T-helper 2 cell treated with Interferon-gamma antibody and Interleukin-4, amounts not matched to agents 100 ng/mL and 5 ng/mL, for 36 hours (primary cell): ENCODE measurements at regions not wholly inside any gene's neighbourhood (a gene's known extent, or its start where the extent isn't known, plus 50 kb on each side); places are given as distances from the start of the nearest gene placed in this dataset.
"Not testable (repeated sequence)": the region's sequence is repeated elsewhere in the genome, so short reads cannot be mapped to it uniquely, and the experiment has no call there.

Experiments
- intact Hi-C: fragments of 100-400 bp; cut with micrococcal nuclease; formaldehyde crosslinking; loops from one replicate; pipeline ENCODE4 v1.15.1; 2023

DNA sequence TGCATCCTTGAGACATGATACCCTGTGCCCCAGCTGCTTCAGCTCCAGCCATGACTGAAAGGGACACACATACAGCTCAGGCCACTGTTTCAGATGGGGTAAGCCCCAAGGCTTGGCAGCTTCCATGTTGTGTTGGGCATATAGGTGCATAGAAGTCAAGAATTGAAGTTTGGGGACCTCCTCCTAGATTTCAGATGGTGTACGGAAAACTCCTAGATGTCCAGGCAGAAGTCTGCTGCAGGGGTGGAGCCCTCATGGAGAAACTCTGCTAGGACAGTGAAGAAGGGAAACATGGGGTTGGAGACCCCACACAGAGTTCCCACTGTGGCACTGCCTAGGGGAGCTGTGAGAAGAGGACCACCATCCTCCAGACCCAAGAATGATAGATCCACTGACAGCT lies 1379.0 kb upstream of the MAP3K7 start:
- intact Hi-C loops = no loop called here

DNA sequence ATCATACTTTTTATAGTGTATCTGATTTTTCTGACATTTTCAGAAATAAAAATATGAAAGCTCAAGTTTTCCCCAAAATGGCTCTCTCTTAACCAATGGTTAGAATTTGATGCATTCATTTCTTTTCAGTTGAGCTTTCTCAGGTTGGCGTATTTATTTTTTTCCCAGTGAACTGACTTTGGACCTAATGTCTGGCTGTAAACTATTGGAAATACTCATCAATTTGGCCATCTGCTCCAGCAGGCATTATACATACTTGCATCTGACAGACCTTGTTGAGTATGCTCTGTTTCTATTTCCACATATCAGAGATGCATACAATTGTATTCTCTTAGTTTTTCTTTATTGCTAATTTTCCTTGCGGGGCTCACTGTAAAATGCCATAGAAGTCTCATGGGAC lies 1374.8 kb upstream of the MAP3K7 start:
- intact Hi-C loops = no loop called here

DNA sequence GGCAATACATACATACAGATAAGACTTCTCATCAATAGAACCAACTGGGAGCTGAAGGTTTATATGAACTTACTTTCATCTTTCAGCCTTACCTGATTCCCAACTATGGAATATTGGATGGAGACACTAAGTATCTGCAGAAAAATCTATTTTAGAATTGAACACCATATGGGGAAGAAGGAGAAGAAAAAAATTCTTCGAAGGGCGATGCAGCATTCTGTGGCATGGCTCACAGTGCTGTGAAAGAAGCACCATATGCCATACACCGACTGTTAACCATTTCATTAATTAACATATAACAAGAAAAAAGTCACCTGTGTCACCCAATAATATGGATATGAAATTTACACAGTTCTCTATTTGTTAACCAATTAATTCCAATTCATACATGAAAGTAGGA lies 1374.4 kb upstream of the MAP3K7 start:
- intact Hi-C loops = no loop called here

DNA sequence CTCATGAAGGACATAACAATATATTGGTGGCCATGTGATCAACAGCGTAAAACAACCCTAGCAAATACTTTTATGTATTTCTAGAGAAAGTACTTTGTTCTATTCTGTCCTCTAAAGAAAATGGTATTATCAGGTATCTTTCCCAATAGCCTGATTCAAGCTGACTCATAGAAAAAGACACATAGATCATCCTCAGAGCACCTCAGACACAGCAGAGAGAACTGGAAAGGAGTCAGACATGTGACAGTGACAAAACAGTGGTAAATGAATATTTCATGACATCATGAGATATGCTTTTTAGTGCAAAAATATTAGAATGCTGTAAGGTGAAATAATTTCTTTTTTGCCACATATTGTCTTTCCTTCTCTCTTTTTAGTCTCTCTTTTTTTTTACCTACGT lies 1355.0 kb upstream of the MAP3K7 start:
- intact Hi-C loops = no loop called here

DNA sequence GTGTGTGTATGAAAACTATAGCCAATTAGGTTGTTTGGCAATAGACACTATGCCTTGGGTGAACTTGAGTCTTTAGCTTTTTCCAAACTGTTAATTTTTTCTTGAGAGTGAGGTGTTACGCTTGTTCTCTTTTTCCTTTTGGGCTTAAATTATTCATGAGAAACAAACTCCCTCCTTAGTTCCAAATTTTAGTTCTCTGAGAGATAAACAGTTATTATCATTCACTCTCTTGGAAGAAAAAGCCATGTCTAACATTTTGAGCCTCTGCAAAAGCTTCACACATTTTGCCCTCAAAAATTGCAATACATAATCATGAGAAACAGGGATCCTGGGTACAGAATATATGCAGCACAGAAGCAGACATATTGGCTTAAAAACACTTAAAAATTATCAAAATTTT lies 1353.9 kb upstream of the MAP3K7 start:
- intact Hi-C loops = no loop called here

DNA sequence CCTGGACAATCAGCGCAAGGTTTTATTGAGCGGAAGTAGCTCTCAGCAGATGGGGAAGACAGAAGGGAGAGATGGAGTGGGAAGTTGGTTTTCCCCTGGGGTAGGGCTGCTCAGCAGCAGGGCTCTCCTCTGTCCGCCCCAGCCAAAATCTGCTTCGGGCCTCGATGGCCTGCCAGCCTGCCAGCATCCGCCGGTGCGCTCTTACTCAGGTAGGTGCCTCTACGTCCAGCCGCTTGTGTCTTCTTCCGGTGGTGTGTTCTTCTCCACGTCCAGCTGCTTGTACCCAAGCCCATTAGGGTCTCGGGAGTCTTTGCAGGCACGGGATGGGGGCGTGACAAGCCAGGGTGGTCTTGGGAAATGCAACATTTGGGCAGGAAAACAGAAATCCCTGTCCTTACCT lies 1340.0 kb upstream of the MAP3K7 start:
- intact Hi-C loops = no loop called here

DNA sequence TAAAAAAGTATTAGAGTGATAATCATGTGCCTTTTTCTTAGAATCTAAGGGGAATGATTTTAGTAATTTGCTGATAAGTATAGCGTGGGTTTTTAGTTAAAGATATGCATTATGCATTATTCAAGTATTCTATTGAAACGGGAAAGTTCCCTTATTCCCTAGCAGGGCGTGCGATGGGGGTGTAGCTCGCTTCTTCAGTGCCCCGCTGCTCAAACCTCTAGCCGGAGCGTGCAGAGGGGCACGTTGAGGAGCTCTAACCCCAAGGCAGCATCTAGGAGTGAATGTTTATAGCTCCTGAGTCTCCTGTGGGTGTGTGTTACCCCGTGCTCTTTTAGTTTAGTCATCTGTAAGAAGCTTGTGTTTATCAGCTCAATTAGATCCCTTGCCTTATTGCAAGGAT lies 1339.5 kb upstream of the MAP3K7 start:
- intact Hi-C loops = no loop called here

DNA sequence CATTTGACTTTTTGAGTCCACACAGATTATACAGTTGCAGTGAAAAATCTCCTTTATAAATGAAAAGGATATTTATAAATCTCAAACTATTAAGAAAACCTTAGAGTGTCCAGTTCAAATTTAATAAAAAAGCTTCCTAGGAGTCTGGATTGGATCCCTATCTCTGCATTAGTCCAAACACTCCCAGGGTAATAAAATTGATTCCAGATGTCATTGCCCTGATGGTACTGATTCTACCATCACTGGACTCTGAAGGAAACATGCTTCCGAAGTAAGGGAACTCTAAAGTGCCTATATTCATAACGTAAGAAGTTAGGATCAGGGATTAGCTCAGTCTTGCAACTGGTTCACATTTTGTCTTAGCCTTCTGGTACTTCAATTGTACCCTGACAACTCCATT lies 1325.1 kb upstream of the MAP3K7 start:
- intact Hi-C loops = no loop called here

DNA sequence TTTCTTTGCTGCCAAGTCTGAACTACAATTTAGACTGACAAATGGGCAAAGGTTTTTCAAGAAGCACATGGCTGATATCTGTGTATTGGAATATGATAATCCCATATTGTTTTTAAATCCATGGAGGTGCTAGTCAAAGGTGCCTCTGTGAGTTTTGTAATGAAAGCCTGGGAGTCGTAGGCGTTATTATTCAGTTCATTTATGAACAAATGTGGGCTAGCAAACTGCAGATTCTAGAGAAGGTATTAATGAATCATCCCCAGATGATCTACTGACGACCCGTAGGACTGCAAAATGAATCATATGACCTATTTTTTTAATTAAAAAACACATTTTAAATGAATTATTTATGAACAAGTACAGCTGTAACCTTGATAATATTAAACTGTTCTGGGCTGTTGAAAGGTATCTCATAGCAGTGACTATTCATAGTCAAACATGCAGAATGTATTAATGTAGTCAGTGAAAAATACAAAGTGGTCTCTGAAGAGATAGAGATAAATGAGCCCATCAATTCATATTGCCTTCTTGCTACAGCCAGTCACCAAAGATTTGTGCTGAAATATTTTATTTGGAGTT lies 1317.8 kb upstream of the MAP3K7 start:
- intact Hi-C loops = no loop called here

DNA sequence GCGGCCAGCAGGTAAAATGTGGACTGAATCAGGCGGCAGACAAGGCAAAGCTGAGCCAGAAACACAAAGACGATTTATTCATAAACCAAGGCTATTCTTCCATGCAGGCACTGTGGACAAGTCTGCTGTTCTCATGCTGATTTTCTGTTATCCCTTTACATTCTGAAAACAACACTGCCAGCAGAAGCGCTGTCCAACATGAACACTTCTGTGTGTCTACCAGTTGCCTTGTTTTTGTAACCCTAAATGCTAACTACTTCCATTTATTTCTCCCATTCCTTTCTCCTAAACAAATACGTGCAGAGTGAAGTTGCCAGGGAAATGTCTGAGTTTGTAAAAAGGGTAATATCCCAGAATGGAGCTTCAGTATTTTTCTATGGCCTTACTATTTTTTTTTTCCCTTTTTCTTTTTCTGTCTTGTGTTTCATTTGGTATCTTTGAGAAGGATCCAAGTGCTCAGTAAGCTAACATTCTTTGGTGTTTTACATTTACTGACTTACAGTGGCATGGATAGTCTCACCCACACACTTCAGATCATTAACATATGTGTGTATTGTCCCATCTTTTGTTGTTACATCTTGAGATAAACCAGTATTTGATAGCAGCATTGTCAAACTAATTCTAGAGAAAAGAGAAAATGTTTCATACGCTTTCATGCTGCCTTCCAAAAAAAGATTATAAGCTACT lies 1308.9 kb upstream of the MAP3K7 start:
- intact Hi-C loops = no loop called here

DNA sequence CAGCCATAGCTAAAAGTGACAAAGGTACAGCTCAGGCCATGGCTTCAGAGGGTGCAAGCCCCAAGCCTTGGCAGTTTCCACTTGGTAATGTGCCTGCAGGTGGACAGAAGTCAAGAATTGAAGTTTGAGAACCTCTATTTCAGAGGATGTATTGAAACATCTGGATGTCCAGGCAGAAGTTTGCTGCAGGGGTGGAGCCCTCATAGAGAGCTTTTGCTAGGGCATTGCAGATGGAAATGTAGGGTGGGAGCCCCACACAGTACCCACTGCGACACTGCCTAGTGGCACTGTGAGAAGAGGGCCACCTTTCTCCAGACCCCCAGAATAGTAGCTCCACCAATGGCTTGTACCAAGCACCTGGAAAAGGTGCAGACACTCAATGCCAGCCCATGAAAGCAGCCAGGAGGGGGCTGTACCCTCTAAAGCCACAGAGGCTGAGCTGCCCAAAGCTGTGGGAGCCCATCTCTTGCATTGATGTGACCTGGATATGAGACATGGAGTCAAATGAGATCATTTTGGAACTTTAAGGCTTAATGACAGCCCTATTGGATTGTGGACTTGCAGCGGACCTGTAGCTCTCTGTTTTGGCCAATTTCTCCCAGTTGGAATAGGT lies 1299.4 kb upstream of the MAP3K7 start:
- intact Hi-C loops = no loop called here

DNA sequence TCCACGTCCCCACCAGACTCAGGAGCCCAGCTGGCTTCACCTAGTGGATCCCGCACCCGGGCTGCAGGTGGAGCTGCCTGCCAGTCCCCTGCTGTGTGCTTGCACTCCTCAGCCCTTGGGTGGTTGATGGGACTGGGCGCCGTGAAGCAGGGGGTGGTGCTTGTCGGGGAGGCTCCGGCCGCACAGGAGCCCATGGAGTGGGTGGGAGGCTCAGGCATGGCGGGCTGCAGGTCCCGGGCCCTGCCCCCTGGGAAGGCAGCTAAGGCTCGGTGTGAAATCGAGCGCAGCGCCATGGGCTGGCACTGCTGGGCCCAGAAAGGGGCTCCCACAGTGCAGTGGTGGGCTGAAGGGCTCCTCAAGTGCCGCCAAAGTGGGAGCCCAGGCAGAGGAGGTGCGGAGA lies 1294.9 kb upstream of the MAP3K7 start:
- intact Hi-C loops = not testable (repeated sequence)

DNA sequence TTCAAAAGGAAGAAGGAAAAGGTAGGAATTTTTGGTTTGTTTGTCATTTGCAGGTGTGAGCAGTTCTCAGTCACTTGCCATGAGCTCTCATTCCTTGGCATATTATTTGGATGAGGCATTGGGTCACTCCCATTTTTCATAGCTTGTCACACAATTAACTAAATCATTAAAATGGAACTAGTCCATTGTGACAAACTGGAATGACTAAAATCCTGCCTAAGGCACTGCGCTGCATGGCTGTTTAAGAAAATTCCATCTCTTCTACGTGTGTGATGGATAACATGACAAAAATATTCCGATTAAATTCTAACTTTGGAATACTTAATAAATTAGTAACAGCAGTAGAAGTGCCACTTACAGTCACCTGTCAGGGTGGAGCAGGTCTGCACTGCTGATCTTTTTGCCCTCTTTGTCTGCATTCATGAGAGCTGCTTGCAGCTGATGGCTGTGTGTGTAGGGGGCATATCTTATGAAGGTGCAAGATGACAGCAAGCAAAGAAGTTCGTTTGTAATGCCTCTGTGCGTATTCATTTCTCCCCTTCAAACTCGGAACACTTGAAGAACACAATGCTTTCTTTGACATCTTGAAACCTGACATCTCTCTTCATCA lies 1292.6 kb upstream of the MAP3K7 start:
- intact Hi-C loops = no loop called here

DNA sequence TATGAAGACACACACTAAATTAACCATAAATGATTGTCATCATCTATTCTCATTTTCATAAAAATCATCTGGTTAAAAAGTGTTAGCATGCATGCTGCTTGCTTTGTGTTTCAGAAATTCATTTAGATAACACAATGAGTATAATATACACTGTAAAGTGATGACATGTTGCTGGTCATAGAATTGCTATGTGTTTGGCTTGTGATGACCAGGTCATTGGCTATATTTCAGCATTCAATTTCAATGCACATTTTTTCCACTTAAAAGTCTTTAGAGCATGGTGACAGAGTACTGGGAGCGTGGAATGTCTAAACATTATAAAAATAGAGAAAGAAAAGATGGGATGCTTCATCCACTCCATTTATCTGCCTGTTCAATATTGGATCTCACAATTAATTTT lies 1291.1 kb upstream of the MAP3K7 start:
- intact Hi-C loops = no loop called here

DNA sequence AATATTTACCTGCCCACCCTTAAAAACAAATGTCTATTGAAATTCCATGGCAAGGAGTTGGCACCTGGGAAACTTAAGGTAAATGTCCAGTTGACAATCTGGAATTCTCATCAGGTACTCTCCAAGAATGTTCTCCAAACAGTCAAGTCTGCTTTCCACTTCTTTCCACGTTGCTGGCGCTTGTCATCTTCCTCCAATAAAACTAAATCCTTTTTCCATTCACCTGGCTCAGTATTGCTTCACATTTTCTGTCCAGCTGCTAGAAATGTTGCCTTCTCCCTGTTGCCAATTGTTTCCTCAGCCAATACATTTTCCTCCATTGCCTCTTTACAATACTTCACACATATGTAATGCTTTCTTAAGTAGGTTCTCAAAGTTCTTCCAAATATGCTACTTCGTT lies 1288.1 kb upstream of the MAP3K7 start:
- intact Hi-C loops = no loop called here

DNA sequence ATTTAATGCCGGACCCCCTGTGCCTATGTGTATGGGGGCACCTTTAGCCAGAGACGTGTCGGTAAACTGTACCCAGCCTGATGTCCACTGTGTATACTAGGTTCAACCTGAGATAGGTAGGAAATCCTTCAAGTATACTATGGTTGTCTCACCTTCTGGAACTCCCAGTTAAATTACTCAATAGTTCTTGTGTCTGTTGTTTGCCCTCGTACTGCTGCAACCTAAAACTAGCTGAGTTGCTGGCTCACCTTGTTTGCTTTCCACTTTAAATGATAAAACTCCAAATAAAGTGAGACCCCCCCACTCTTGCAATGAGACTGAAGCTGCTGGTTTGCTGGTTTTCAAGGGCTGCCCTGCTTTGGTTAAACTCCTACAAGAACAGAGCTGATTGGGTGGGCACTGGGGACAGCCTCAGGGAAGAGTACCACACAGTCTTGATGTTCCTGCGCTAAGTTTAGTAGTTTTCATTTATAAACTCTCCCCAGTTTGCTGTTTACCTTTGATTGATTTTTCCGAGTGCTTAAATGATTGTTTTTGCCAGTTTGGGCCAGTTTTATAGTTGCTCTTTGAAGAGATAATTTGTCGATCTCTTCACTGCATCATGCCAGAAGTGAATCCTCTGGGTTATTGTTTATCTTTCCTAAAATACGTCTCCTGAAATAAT lies 1281.8 kb upstream of the MAP3K7 start:
- intact Hi-C loops = no loop called here

DNA sequence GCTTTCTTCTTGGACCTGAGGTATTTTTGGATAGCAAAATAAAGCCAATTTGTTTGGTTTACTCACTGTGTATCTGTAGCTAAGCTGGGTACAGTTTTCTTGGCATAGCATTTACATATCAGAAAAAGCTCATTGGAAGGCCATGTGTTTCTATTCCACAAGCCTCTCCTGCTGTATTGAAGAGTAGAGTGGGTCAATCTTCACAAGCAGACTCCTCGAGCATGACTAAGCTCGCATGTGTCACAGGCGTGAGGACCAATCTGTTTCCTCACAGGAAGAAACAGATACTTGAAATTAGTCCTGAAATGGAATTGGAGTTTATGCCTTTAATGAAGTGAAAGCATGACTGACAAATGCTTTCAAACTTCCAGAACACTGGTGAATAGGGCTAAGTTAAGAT lies 1279.0 kb upstream of the MAP3K7 start:
- intact Hi-C loops = no loop called here

DNA sequence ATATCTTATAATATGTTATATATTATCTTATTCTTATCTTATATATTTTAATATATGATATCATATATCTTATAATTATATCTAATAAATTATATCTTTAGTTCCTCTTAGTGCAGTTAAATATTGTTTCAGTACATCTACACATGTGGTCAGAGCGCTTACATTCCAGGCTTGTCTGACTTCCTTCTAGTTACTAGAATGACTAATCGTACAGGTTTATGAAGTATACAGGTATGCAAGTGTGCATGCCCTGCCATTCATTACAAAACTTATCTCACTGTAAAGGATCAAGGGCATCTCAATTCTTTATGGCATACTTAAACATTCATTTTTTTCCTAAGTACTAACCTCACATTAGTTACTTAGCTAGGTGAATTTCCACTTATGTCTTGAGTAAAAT lies 1278.0 kb upstream of the MAP3K7 start:
- intact Hi-C loops = no loop called here

DNA sequence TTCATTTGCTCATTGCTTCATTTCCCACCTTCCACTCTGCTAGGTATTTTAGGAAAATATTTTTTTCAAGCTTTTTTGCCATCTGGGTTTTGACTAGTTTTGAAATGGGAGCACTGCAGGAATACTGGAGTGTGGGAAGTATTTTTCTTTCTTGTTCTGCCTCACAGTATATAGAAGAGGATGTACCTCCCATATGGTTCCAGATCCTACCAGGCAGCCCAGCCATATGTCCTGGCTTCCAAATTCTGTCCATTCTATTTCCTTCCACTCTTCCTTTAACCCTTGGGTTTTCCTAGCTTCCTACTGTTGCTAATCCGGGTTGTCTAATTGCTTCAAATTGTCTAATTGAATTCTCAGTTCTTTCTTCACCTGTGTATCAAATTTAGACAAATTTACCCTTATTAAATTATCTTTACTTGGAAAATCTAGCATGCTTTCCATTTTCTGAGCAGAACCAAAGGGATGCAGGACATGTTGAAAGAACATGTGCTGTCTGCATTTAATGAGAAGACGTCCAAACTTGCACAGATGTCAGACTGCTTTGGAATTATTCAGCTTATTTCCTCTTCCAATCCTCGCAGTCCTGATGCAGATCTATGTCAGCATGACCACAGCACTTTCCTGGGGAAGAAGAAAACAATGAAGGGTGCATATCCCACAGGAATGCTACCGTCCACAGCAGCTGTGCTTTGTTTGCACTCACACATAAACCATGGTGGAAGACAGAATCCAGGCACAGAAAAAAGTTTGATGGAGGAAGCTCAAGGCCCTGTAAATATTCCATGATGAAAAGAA lies 1273.9 kb upstream of the MAP3K7 start:
- intact Hi-C loops = no loop called here

DNA sequence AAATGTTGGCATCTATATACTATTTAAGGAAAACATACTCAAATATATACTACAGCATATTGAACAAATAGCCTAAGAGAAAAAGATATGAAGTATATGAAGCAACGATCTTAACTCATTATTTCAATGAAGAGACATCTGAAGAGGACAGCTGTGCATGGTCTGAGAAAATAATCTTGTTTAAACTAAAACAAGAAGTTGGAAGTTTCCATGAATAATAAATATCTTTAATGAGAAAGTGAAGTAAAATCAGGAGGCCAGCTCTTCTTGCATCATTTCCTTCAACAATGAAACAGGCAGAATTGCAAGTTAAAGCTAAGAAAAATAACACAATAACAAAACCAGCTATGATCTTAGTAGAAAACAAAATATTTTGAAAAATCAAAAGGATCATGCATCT lies 1265.4 kb upstream of the MAP3K7 start:
- intact Hi-C loops = no loop called here

DNA sequence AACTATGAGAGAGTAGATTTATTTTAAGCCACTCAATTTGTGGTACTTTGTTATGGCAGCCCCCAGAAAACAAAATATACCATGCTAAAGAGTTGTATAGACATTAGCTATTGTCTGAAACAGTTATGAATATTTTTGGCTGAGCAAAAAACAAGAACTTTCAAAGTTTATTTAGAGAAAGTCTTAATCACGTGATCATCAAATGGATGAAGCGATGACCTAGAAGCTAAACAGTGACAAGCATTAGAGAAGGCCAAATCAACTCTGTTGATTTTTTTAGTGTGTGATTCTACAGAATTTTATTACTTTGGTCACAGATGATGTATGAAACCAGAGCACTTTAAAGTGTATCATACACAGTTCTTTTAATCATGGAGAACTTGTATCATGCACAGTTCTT lies 1247.9 kb upstream of the MAP3K7 start:
- intact Hi-C loops = no loop called here
